ENCODE measurements at regions not wholly inside any gene's neighbourhood (a gene's known extent, or its start where the extent isn't known, plus 50 kb on each side); places are given as distances from the start of the nearest gene placed in this dataset.

GRCh38 chr7:91549878-91550277 is 285.6 kb downstream of the FZD1 start:
- no peak for TF ChIP-seq POLR2A (IDR thresholded peaks at IDR 0.05; ENCODE audit: low read length)
- TF ChIP-seq GATA1 (IDR thresholded peaks at IDR 0.05; ENCODE audit: low read depth, low read length) = no peak
